CD4-positive, alpha-beta T cell treated with Interleukin-2 at 100 ng/mL for 4 hours (primary cell): ENCODE measurements at regions not wholly inside any gene's neighbourhood (a gene's known extent, or its start where the extent isn't known, plus 50 kb on each side); places are given as distances from the start of the nearest gene placed in this dataset.
A peak's percentile ranks its signal among the peaks of the same experiment; 100 is the strongest.

Experiments
- DNase-seq: peaks from one replicate; pipeline ENCODE4 v3.0.0-alpha.2; 2020; ENCODE audit warnings: low spot score

DNA sequence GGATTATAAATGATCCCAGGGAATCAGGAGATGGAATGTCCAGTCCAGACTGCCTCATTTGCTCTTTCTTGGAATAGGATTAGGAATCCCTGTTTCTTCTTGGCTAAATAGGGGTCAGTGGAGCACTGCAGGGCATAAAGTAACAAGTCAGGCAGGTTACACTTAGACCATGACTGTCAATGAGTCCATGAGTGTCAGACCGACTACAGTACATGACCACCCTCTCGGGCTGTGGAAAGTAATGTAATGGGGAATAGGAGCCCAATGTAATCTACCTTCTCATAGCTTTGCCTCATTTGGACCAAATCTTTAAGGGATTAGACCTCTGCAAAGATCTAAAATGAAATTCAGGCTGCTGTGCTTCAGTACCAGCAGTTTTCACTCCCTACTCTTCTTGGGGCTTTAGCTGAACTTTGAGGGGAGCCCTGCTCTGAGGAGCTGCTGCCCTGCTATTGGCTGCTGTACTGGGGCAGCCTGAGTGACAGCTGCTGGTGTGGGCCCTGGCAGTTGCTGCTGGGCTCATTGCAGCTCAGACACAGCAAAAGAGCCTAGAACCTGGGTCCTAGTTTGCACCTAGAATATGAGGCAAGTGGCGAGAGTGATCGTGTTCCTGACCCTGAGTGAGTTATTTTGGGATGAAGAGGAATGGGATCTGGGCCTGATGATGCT lies 62.2 kb upstream of the OR4E1 start:
- DNase-seq = peak; percentile 19

DNA sequence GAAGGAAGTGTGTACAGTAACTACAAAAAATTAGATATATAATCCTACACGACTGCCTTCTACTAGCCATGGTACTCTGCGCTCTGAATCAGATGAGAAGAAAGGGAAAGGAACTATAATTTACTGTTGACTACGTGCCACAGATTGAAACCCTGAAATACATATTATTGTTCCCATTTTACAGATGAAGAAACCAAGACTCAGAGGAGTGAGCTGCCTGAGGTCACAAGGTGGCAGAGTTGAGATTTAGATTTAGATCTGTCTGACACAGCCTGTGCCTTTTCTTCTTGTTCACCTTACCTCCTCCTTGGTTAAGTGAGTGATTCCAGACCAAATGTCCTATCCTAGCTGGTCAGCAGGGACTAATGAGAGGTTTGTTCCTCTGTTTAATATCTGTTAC lies 61.6 kb upstream of the OR4E1 start:
- no peak for DNase-seq

DNA sequence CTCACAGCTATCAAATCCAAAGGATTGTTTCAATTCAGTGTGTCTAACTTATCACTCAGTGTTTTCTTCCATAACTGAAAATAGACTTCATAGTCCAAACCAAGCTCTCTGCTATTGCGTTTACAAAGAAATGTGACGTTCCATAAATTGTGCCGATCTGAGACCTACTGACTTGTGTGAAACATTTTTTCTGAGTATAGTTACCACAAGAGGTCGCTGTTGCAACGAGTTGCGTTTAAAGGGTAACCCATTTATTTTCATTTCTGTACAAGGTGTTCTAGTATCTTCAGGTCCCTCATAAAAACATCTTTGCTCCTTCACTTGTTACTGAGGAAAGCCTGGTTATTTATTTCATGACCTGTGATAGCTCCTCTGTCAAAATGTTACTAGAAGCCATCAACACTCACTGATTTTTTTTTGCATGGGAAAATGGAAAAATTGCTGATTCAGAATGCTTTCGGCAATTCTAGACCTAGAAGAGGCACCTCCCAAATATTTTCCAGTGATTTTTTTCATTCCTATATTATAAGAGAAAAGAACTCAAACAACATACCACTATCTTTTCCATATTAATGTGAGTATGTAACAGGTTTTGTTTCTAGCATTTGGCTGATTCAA lies 60.9 kb upstream of the OR4E1 start:
- DNase-seq = peak; percentile 73

DNA sequence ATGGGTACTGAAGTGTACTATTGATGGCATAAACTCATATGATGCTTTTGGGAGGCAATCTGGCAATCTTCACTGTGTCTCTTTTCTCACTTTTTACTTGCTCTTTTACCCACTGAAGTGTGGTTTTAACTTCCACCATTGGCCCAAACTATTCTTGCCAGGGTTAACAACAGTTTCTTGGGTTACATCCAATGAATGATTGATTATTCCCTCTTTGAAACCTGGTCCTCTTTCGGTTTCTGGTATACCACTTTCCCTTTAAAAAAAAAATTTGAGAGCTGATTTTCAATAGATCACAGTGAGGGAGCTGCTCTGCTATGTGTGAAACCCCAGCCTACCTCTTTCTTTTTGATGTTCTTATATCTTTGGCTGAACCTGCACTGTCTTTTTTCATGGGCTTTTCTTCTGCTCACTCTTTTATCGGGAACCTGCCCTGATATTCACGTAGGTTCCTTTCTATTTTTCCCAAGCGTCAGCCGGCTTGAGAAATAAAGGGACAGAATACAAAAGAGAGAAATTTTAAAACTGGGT lies 56.1 kb upstream of the OR4E1 start:
- no peak for DNase-seq

DNA sequence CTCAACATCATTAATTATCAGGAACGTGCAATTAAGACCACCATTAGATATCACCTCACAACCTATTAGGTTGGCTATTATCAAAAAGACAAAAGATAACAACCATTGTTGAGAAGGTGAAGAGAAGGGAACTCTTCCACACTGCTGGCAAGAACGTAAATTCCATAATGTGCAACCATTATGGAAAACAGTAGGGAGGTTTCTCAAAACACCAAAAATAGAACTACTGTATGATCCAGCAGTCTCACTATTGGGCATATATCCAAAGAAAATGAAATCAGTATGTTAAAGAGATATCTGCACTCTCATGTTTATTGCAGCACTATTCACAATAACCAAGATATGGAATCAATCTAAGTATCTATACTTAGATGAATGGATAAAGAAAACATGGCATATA lies 51.6 kb upstream of the OR4E1 start:
- DNase-seq = no peak

DNA sequence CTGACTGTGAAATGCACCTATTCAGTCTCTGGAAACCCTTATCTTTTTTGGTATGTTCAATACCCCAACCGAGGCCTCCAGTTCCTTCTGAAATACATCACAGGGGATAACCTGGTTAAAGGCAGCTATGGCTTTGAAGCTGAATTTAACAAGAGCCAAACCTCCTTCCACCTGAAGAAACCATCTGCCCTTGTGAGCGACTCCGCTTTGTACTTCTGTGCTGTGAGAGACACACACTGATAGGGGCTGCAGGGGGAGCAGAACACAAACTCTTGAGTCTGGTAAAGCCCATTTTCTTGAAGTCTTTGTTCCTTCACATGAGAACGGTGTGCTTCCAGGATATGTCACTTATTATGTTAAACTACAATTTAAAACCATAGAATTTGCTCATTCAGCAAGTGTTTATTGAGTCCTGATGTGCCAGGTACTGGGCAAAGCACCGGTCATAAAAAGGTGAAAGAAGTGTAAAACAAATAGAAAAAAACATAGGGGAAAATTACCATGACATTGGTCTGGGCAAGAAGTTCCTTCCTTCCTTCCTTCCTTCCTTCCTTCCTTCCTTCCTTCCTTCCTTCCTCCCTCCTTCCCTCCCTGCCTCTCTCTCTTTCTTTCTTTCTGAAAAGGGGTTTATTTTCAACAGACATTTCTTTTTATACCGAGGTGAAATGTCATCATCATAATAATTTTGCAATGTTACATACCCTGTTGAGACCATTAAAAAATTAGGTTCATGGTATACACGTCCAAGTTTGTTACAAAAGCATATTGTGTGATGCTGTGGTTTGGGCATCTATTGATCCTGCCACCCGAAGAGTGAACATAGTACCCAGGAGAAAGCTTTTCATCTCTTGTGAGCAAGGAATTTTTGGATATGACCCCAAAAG lies 50.7 kb upstream of the OR4E1 start:
- DNase-seq = no peak

DNA sequence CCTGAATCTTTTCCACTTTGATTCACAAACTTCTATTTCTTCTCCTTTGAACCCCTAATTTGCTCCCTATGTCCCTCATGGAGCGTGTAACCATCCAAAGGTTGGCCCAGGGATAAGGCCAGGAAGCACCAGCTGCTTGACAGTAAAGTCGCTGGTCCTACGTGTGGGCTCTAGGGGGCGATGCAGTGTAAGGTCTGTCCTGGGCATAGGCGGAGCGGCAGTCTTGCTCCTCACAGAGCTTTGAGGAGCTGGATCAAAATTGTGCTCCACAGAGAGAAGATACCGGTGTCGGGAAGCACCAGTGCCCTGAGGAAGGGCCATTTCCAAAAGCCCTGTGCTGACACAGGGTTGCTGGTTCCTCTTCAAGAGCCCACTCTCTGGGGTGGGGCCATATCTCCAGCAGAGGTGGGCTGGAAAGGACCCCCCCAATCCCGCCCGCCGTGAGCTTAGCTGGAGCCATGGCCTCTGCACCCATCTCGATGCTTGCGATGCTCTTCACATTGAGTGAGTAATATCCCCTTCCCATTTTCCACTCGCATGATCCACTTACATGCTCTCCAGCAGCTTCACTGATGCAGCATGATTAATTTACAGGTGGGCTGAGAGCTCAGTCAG lies 49.9 kb upstream of the OR4E1 start:
- peak; percentile 34 for DNase-seq
